PC-9 (cell line): ENCODE measurements at regions not wholly inside any gene's neighbourhood (a gene's known extent, or its start where the extent isn't known, plus 50 kb on each side); places are given as distances from the start of the nearest gene placed in this dataset.

ENCODE experiments used
- BruUV-seq: library from RNA; stranded (reverse); fragments of 400-500 nt; replicated peaks from 2 replicates; lab custom pipeline; 2021; lab: Mats Ljungman, UMichigan
- CTCF ChIA-PET: fragments of 300-600 bp; sonication (Branson Sonifier 250); formaldehyde crosslinking; loops from one replicate; lab custom pipeline; 2022; ENCODE audit warnings: antibody characterized with exemption; lab: Charles Lee
- POLR2A ChIA-PET: fragments of 300-600 bp; sonication (Branson Sonifier 250); formaldehyde crosslinking; loops from one replicate; lab custom pipeline; 2022; ENCODE audit warnings: antibody characterized with exemption; ENCODE audit not compliant: unreplicated experiment; lab: Charles Lee
- DNase-seq, 2 experiments: peaks; one replicate each; pipeline versions ENCODE4 v3.0.0 to v3.0.0-alpha.2; 2015 to 2022; ENCODE audit warnings: mixed read lengths in 1 of 2
- H2AFZ ChIP-seq: fragments of 200-600 bp; sonication (generic); 2 replicates; pipeline ENCODE4 v1.8.1; 2017; ENCODE audit warnings: antibody characterized with exemption
- H3F3A ChIP-seq: fragments of 200-600 bp; sonication (generic); 2 replicates; pipeline ENCODE4 v1.8.1; 2017; ENCODE audit warnings: antibody characterized with exemption, mild to moderate bottlenecking, low read depth; ENCODE audit not compliant: insufficient read depth
- H3K27ac ChIP-seq: fragments of 200-600 bp; sonication (generic); 2 replicates; pipeline ENCODE4 v1.6.1; 2016; ENCODE audit warnings: mixed run types
- H3K27me3 ChIP-seq: fragments of 200-600 bp; sonication (generic); 2 replicates; pipeline ENCODE4 v1.6.1; 2016; ENCODE audit warnings: low read depth, mixed run types; ENCODE audit not compliant: insufficient read depth
- H3K36me3 ChIP-seq: fragments of 200-600 bp; sonication (generic); 2 replicates; pipeline ENCODE4 v1.6.1; 2016; ENCODE audit warnings: low read depth, mixed run types
- H3K4me1 ChIP-seq: fragments of 200-600 bp; sonication (generic); replicated peaks from 2 replicates; pipeline ENCODE4 v1.6.1; 2016; ENCODE audit warnings: mixed run types; ENCODE audit not compliant: insufficient read depth
- H3K4me2 ChIP-seq: fragments of 200-600 bp; sonication (generic); 2 replicates; pipeline ENCODE4 v1.6.1; 2017; ENCODE audit warnings: mixed run types
- H3K4me3 ChIP-seq: fragments of 200-600 bp; sonication (generic); 2 replicates; pipeline ENCODE4 v1.6.1; 2016; ENCODE audit warnings: mixed run types
- H3K79me2 ChIP-seq: fragments of 200-600 bp; sonication (generic); 2 replicates; pipeline ENCODE4 v1.6.1; 2017; ENCODE audit warnings: low read depth, mixed run types
- H3K9me2 ChIP-seq: fragments of 200-600 bp; sonication (generic); 2 replicates; pipeline ENCODE4 v1.8.1; 2017; ENCODE audit warnings: mild to moderate bottlenecking; ENCODE audit not compliant: insufficient read depth
- H3K9me3 ChIP-seq: fragments of 200-600 bp; sonication (generic); 2 replicates; pipeline ENCODE4 v1.8.1; 2016; ENCODE audit warnings: low read depth; ENCODE audit not compliant: insufficient read depth
- H4K20me1 ChIP-seq: fragments of 200-600 bp; sonication (generic); 2 replicates; pipeline ENCODE4 v1.8.1; 2017; ENCODE audit not compliant: insufficient read depth
- EZH2 ChIP-seq: fragments of 200-600 bp; sonication (generic); IDR thresholded peaks from 2 replicates; pipeline ENCODE4 v1.8.0; 2017; ENCODE audit warnings: antibody characterized with exemption, low read depth
- intact Hi-C: fragments of 100-400 bp; cut with micrococcal nuclease; formaldehyde crosslinking; loops from one replicate; pipeline ENCODE4 v1.10.0; 2022; ENCODE audit not compliant: unreplicated experiment
- TF ChIP-seq, protein P1 (sequence below): fragments of 200-600 bp; sonication (generic); conservative IDR thresholded peaks from 2 replicates; pipeline ENCODE4 v1.6.1; 2017; ENCODE audit warnings: mixed run types, antibody characterized with exemption, mild to moderate bottlenecking, moderate library complexity

DNA sequence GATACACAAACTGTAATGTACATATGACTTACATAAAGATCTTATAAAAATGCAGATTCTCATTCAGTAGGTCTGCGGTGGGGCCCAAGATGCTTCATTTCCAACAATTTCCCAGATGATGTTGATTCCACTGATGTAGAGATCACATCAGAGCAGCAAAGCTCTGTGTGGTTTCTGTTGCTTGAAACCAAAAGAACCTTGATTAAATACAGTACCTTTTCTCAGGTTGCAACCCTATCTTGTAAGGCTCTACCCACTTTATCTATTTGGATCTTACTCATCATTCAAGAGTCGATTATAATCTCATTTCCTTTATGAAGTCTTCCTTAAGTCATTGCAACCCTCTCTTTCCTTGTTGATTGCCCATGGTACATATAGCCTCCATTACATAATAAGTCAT is 816.8 kb downstream of the RPA4 start:
- H3K4me1 ChIP-seq: no peaks in the 10 kb centered on the region
- intact Hi-C loops: no loop called here
- no peaks in the 10 kb centered on the region for H4K20me1 ChIP-seq
- H2AFZ ChIP-seq: no peak overlapping the region
- H3K36me3 ChIP-seq: no peaks in the 10 kb centered on the region
- TF ChIP-seq, protein P1, sequence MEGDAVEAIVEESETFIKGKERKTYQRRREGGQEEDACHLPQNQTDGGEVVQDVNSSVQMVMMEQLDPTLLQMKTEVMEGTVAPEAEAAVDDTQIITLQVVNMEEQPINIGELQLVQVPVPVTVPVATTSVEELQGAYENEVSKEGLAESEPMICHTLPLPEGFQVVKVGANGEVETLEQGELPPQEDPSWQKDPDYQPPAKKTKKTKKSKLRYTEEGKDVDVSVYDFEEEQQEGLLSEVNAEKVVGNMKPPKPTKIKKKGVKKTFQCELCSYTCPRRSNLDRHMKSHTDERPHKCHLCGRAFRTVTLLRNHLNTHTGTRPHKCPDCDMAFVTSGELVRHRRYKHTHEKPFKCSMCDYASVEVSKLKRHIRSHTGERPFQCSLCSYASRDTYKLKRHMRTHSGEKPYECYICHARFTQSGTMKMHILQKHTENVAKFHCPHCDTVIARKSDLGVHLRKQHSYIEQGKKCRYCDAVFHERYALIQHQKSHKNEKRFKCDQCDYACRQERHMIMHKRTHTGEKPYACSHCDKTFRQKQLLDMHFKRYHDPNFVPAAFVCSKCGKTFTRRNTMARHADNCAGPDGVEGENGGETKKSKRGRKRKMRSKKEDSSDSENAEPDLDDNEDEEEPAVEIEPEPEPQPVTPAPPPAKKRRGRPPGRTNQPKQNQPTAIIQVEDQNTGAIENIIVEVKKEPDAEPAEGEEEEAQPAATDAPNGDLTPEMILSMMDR: no peak
- H3K4me2 ChIP-seq: no peak overlapping the region
- ChIA-PET POLR2A (no interaction called here), CTCF (no interaction called here)
- H3K9me3 ChIP-seq: no peaks in the 10 kb centered on the region
- H3F3A ChIP-seq: no peaks in the 10 kb centered on the region
- BruUV-seq: no TSS peak
- H3K79me2 ChIP-seq: no peaks in the 10 kb centered on the region
- DNase-seq: no peak
- H3K4me3 ChIP-seq: no peak overlapping the region
- no peaks in the 10 kb centered on the region for H3K27me3 ChIP-seq
- no peak overlapping the region for H3K27ac ChIP-seq
- no peaks in the 10 kb centered on the region for H3K9me2 ChIP-seq

DNA sequence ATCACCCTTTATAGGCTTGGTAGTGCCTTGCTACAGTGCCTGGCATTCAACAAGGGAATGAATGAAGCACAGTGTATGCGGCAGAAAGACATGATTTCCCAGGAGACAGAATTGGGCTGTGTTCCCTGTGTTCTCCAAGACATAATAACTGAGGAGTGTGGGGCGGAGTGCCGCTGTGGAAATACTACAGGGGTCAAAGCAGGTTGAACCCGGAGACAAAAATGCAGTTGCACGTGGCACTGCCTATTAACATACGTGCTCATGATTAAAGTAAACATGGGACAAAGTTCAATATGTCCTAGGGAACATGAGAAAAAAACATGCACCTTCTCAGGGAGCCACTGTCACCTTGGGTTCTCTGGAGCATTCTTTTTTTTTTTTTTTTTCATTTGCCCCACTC is 820.8 kb downstream of the RPA4 start:
- TF ChIP-seq, protein P1: no peak
- TF ChIP-seq EZH2: no peak
- no peaks in the 10 kb centered on the region for H3F3A ChIP-seq
- H3K4me2 ChIP-seq: no peak overlapping the region
- CTCF ChIA-PET: no interaction called here
- H3K27me3 ChIP-seq: no peaks in the 10 kb centered on the region
- no peaks in the 10 kb centered on the region for H3K79me2 ChIP-seq
- H2AFZ ChIP-seq: no peak overlapping the region
- H3K36me3 ChIP-seq: no peaks in the 10 kb centered on the region
- H3K9me3 ChIP-seq: no peaks in the 10 kb centered on the region
- H3K4me3 ChIP-seq: no peak overlapping the region
- intact Hi-C loops: no loop called here
- no peak for DNase-seq
- no peaks in the 10 kb centered on the region for H3K9me2 ChIP-seq
- H4K20me1 ChIP-seq: no peaks in the 10 kb centered on the region
- H3K4me1 ChIP-seq: no peaks in the 10 kb centered on the region
- no peak overlapping the region for H3K27ac ChIP-seq
- POLR2A ChIA-PET: no interaction called here
- BruUV-seq: no TSS peak

DNA sequence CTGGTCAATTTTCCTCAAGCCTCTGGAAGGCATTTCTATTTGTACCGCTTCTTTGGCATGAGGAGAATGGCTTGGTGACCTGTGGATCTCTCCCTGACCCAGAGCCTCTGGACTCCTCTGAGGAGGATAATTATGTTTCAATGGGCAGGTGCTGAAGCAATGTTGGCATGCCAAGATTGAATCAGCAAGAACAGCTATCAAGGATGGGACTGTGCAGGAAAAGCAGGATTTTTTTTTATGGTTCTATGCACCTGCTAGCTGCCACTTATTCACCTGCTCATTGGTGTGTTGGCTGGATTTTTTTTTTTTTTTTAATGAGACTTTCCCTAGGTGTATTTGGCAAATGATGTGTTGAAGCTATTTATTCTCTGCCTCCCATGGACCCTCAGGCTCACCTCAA is 821.2 kb downstream of the RPA4 start:
- H3K27ac ChIP-seq: no peak overlapping the region
- TF ChIP-seq EZH2: no peak
- TF ChIP-seq, protein P1: no peak
- no peaks in the 10 kb centered on the region for H3F3A ChIP-seq
- no peak for DNase-seq
- intact Hi-C loops: no loop called here
- no peaks in the 10 kb centered on the region for H3K9me3 ChIP-seq
- no peaks in the 10 kb centered on the region for H4K20me1 ChIP-seq
- no peak overlapping the region for H3K4me3 ChIP-seq
- no peak overlapping the region for H3K4me2 ChIP-seq
- H3K27me3 ChIP-seq: no peaks in the 10 kb centered on the region
- CTCF ChIA-PET: no interaction called here
- H3K36me3 ChIP-seq: no peaks in the 10 kb centered on the region
- no peaks in the 10 kb centered on the region for H3K9me2 ChIP-seq
- BruUV-seq: no TSS peak
- no peaks in the 10 kb centered on the region for H3K79me2 ChIP-seq
- no peak overlapping the region for H2AFZ ChIP-seq
- POLR2A ChIA-PET: no interaction called here
- H3K4me1 ChIP-seq: no peaks in the 10 kb centered on the region
